GM12874 (cell line): ENCODE measurements at regions not wholly inside any gene's neighbourhood (a gene's known extent, or its start where the extent isn't known, plus 50 kb on each side); places are given as distances from the start of the nearest gene placed in this dataset.

ENCODE experiments used
- TF ChIP-seq, protein P1 (sequence below): IDR thresholded peaks from 2 replicates; pipeline ENCODE4 v1.5.1; 2011; ENCODE audit warnings: low read depth, mild to moderate bottlenecking, control low read depth, low read length, moderate library complexity; ENCODE audit not compliant: insufficient read depth

DNA sequence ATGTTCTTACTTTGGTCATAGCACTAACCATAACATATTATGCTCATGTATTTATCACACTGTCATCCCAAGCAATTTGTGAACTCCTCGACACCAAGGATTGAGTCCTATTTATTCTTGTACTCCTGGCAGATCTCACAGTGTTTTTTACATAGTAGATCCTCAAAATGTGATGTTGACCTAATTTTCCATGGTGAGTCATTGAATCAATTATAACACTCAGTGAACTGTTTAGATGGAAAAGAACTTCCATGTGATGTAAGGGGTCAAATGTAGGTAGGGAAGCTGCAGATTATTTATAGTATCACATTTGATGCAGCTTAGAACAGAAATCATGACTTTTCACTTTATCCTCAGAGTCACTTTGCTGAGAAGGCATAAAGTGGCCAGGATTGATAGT, 281.9 kb upstream of the ADAMTS5 start:
- TF ChIP-seq, protein P1, sequence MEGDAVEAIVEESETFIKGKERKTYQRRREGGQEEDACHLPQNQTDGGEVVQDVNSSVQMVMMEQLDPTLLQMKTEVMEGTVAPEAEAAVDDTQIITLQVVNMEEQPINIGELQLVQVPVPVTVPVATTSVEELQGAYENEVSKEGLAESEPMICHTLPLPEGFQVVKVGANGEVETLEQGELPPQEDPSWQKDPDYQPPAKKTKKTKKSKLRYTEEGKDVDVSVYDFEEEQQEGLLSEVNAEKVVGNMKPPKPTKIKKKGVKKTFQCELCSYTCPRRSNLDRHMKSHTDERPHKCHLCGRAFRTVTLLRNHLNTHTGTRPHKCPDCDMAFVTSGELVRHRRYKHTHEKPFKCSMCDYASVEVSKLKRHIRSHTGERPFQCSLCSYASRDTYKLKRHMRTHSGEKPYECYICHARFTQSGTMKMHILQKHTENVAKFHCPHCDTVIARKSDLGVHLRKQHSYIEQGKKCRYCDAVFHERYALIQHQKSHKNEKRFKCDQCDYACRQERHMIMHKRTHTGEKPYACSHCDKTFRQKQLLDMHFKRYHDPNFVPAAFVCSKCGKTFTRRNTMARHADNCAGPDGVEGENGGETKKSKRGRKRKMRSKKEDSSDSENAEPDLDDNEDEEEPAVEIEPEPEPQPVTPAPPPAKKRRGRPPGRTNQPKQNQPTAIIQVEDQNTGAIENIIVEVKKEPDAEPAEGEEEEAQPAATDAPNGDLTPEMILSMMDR, result no peak

DNA sequence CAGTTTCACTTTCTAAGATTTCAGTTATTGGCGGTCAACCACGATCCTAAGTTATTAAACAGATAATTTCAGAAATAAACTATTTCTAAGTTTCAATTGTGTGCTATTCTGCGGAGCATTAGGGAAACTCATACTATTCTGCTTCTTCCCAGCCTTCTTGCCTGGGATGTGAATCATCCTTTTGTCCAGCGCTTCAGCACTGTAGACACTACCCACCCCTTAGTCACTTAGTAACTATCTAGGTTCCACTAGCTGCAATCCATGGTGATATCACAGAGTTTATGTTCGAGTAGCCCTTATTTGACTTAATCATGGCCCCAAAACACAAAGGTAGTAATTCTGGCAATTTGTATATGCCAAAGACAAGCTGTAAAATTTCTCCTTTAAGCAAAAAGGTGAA, 279.9 kb upstream of the ADAMTS5 start:
- TF ChIP-seq, protein P1, result no peak

DNA sequence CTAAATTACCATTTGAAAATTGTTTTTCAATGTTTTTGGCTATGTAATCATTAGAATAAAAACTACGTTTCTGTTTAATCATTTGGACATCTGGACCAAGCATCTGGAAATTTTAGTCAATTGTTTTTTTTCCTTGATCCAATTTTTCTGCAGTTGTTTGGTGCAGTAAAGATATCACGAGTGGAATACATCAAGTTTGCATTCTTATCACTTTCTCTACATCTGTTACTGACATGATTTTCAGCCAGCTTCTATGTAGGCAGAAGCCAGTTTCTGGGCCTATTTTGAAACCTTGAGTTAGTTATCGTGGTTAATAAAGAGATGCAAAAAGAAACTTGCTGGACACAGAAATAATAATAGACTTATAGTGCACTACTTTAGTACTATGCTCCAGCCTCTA, 277.9 kb upstream of the ADAMTS5 start:
- TF ChIP-seq, protein P1, result no peak

DNA sequence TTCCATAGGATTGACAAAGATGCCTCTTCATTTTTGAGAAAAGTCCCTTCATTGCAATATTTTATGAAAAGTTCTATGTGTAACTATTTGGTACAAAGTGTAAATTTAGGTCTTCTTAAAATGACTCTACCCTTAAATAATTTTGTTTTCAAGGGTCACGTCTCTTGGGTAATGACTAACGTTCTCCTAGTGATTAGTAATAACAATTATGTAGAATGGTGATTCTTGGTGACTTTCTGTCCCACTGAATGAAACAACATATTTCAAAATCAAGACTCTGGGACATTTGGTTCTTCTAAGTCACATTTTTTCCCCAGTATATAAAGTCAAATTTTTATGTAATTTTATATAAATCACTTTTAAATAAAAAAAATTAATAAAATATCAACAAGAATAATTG, 277.5 kb upstream of the ADAMTS5 start:
- TF ChIP-seq, protein P1, result no peak

DNA sequence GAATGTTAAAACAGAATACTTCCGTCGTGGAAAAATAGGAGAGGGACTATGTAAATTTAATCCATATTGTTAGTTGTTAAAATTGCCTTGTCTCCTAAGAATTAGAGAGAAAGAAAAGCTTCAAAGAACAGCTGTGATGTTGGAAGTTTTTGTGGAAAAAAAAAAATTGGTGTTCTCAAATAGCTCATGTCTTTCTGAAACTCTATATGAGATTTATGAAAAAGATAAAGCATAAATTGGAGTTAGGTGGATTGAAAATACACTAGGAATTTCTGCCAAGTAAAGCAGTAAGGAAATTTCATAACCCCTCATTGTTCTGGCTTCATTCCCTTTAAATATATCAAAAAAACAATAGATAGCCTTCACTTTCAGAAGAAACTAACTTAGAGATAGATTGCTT, 274.0 kb upstream of the ADAMTS5 start:
- TF ChIP-seq, protein P1, result no peak

DNA sequence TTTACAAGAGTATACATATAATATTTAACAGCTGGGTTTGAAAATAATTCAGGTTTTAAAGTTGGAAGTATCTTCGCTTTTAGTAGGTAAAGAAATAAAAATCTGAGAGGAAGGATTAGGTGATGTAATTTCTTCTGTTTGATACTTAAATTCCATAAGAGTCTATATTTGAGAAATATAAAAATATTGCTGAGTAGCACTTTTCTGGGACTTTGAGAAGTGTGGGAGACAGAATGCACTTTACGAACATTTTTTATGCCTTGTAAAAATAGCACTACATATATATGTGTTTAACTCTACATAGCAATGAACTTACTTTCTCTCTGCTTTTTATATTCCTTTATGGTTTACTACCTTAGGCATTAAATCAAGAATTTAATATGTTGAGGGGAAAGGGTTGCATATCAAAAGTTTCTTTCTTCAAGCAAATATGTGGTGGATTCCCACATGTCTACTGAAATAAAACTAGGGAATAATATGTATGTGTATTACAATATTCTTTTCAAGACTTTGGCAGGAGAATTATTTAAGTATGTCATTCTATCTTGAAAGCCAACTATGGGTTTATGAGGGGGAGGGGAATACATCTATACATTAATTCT, 266.7 kb upstream of the ADAMTS5 start:
- TF ChIP-seq, protein P1, result no peak

DNA sequence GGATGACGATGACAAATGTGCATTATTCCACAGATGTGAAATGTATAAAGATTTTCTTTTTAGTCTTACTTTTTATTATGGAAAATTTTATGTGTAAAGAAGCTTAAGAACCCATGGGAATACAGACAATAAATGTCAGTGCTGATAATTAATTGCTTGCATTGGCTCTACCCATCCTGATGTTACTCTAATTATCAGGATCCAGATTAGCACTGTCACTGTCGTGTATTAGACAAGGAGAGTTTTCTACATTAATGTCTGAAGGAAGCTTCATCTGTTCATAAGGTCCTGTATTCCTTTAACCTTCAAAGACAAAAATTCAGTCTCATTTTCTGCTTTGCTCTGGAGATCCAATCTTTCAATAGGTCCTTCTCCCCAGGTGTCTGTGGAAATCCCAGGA, 259.1 kb upstream of the ADAMTS5 start:
- TF ChIP-seq, protein P1, result no peak
